WERI-Rb-1 (cell line): ENCODE measurements at regions not wholly inside any gene's neighbourhood (a gene's known extent, or its start where the extent isn't known, plus 50 kb on each side); places are given as distances from the start of the nearest gene placed in this dataset.

Experiments used
- DNase-seq: peaks from one replicate; pipeline ENCODE4 v3.0.0-alpha.2; 2020
- H3K27ac ChIP-seq: fragments of 250-450 bp; sonication (Bioruptor Pico); 2 replicates; pipeline ENCODE4 v1.5.1; 2020; ENCODE audit warnings: mild to moderate bottlenecking, moderate library complexity
- H3K27me3 ChIP-seq: fragments of 250-450 bp; sonication (Bioruptor Pico); 2 replicates; pipeline ENCODE4 v1.5.1; 2021; ENCODE audit warnings: mild to moderate bottlenecking, low read depth, moderate library complexity; ENCODE audit not compliant: insufficient read depth, severe bottlenecking
- H3K36me3 ChIP-seq: fragments of 250-450 bp; sonication (Bioruptor Pico); 2 replicates; pipeline ENCODE4 v1.5.1; 2020; ENCODE audit warnings: mild to moderate bottlenecking, moderate library complexity
- H3K4me3 ChIP-seq: 2 replicates; pipeline ENCODE4 v1.5.1; 2011; ENCODE audit warnings: low read depth, mild to moderate bottlenecking, control low read depth, low read length
- H3K9me3 ChIP-seq: fragments of 250-450 bp; sonication (Bioruptor Pico); 2 replicates; pipeline ENCODE4 v1.5.1; 2021; ENCODE audit warnings: mild to moderate bottlenecking, moderate library complexity; ENCODE audit not compliant: severe bottlenecking
- CTCF ChIP-seq: IDR thresholded peaks from 2 replicates; pipeline ENCODE4 v1.5.1; 2011; ENCODE audit warnings: low read depth, mild to moderate bottlenecking, control low read depth, inconsistent platforms, low read length

DNA sequence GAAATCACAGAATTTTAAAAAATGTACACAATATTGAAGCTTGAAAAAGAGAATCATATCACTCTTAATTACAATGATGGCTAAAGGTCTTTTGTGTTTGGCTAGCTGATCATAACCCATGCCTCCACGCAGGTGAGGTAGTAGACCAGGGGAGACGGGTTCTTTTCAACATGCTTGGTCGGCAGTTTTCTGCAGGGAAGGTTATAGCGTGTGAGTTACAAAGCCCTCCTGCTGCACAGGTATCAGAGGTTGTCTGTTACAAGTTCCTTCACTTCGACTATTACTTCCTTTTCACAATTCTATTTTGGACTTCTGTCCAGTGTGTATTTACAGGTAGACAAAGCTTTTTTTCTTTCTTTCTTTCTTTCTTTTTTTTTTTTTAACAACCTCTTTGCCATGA lies 127.1 kb upstream of the PRPS1L1 start:
- Histone ChIP-seq H3K27me3 (no peaks in the 10 kb centered on the region), H3K4me3 (no peak overlapping the region), H3K36me3 (no peaks in the 10 kb centered on the region), H3K27ac (no peak overlapping the region), H3K9me3 (no peaks in the 10 kb centered on the region)
- TF ChIP-seq CTCF, result no peak
- no peak for DNase-seq

DNA sequence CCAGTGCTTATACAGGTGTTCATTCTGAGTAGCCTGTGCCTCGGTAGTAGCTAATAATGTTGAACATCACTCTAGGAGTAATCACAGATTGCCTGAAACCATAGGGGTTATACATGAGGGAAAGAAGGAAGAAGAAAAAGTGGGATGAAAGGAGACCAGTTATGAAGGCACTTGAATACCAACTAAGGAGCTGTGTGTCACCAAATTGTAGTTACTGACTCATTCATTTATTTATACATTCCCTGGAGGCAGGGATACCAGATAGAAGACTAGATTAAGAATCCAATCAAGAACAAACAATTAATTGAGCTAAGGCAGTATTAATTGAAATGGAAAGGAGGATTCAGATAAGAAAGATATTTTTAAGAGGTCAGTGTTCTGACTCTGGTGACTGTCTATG lies 129.6 kb upstream of the PRPS1L1 start:
- H3K9me3 ChIP-seq, result no peaks in the 10 kb centered on the region
- no peak for TF ChIP-seq CTCF
- DNase-seq, result no peak
- no peak overlapping the region for H3K4me3 ChIP-seq
- no peak overlapping the region for H3K27ac ChIP-seq
- H3K27me3 ChIP-seq, result no peaks in the 10 kb centered on the region
- H3K36me3 ChIP-seq, result no peaks in the 10 kb centered on the region

DNA sequence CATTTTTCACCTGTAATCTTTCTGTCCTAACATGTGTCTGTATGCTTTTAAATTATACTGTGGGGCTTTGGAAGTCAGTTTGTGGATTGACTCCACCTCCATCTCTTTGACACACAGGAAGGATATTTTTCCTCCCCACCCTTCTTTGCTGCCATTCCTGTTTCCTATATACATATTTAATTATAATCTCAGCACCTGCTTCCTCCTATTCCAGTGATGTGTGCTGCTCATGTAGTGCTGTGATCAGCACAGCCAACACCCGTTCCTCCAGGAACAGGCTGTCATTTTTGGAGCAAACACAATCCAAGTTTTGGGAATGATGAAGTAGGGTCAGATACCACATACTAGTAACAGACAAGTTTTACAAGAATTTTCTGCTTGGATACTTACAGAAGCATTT lies 135.0 kb upstream of the PRPS1L1 start:
- H3K27ac ChIP-seq, result no peak overlapping the region
- no peak overlapping the region for H3K4me3 ChIP-seq
- no peaks in the 10 kb centered on the region for H3K36me3 ChIP-seq
- H3K9me3 ChIP-seq, result no peaks in the 10 kb centered on the region
- no peak for TF ChIP-seq CTCF
- no peaks in the 10 kb centered on the region for H3K27me3 ChIP-seq
- no peak for DNase-seq

DNA sequence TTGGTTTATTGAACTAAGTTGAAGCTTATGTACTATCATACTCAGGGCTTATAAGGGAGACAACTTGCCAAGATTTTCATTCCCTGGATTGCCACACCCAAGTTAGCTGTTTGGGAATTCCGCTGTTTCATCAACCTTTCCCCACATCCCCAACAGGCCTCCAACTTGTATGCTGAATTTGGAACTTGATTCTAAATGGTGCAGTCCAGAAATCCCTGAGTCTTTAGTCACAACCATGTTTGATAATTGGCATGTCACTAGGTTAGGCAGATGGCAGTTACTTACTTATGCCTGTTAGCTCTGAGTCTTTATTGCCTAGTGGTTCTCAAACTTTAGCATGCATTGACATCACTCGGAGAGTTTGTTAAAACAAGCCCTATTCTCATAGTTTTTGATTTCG lies 135.4 kb upstream of the PRPS1L1 start:
- no peak for DNase-seq
- Histone ChIP-seq H3K27ac (no peak overlapping the region), H3K36me3 (no peaks in the 10 kb centered on the region), H3K27me3 (no peaks in the 10 kb centered on the region), H3K9me3 (no peaks in the 10 kb centered on the region), H3K4me3 (no peak overlapping the region)
- no peak for TF ChIP-seq CTCF

DNA sequence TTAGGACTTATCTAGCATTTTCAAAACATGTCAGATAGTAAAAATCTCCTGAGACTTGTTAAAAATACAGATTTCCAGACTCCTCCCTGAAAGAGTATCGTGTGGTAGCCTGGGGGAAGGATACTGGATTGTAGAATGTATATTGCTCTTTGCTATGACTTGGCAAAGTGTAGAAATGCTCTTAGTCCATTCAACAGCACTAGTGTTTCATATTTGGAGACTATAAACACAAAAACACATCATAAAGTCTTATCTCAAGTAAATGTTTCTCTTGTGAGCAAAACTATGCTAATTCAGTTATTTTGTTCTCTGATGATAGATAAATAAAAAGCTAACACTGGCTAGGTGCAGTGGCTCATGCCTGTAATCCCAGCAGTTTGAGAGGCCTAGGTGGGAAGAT lies 137.5 kb upstream of the PRPS1L1 start:
- H3K27me3 ChIP-seq, result no peaks in the 10 kb centered on the region
- H3K4me3 ChIP-seq, result no peak overlapping the region
- H3K27ac ChIP-seq, result no peak overlapping the region
- no peaks in the 10 kb centered on the region for H3K36me3 ChIP-seq
- no peaks in the 10 kb centered on the region for H3K9me3 ChIP-seq
- DNase-seq, result no peak
- TF ChIP-seq CTCF, result no peak

DNA sequence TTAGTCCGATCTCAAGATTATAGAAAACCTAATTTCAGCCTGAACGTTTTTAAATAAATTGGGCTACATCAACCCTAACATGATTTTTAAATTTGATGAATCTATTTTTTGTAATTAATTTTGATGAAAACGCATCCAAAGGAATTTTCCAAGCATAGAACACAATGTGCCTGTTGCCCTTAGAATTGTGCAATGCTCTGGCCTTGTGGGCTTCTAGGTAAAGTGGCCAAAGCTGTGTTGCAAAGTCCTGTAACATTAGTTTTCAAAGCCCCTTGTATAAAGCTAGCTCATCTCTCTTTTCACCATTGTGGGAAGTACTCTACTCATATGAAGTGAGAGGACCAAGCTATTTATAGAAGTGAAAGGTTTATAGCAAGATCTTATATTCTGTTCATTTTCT lies 138.4 kb upstream of the PRPS1L1 start:
- Histone ChIP-seq H3K27me3 (no peaks in the 10 kb centered on the region), H3K9me3 (no peaks in the 10 kb centered on the region)
- TF ChIP-seq CTCF, result no peak

More for the DNA sequence above, 138.4 kb upstream of the PRPS1L1 start:
- no peak overlapping the region for H3K27ac ChIP-seq
- H3K4me3 ChIP-seq, result no peak overlapping the region
- DNase-seq, result no peak
- H3K36me3 ChIP-seq, result no peaks in the 10 kb centered on the region
